Suppressor macrophage treated with lipopolysaccharide for 4 hours (primary cell): ENCODE measurements at regions not wholly inside any gene's neighbourhood (a gene's known extent, or its start where the extent isn't known, plus 50 kb on each side); places are given as distances from the start of the nearest gene placed in this dataset.
"Not testable (repeated sequence)": the region's sequence is repeated elsewhere in the genome, so short reads cannot be mapped to it uniquely, and the experiment has no call there.

Source experiments
- DNase-seq: peaks from one replicate; pipeline ENCODE4 v3.0.0-alpha.2; 2020

DNA sequence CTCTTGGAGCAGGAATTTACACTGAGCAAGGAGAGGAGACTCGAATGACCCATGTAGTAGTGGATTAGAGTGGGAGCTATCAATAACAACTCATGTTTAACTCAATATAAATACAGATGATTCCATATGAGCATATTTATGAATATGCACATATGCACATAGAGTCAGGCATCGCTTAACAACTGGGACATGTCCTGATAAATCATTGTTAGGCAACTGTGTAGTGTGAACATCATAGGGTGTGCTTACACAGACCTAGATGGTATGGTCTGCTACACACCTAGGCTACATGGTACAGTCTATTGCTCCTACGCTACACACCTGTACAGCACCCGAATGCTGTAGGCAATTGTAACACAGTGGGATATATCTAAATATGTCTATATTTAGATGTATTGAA lies 75.9 kb upstream of the RALGAPA2 start:
- DNase-seq, result no peak

DNA sequence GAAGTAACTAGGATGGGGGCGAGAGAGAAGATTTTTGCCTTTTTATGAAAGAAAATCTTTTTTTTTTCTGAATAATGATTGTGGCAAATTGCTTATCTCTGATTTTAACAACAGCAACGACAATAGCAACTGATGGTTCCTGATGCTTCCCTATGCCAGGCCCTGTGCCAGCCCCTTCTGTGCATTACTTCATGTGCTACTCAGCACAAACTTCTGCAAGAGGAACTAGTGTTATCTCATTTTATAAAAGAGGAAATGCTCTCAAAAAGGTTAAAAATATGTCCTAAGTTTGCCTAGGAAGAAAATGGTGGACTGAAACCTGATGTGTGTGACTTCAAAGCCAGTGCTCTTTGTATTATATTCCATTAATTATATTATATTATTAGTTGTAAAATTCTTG lies 74.0 kb upstream of the RALGAPA2 start:
- peak; percentile 79 for DNase-seq

DNA sequence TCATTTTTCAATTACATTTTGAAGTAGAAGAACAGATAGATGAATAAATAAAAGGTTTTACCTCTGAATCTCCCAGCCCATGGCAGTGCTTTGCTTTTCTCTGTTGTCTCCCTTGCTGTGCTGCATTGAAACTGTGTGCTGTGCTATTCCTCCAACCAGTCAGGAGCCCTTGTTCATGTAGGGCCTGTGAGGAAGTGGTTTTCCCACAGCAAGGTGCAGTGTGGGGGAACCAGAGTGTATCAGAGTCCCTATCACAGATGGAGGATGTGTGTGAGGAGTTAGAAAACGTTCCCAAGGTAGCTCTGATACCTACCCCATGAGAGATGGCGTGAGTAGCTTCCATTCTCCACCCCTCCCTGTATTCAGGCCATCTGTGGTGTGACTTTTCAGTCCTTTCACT lies 72.8 kb upstream of the RALGAPA2 start:
- DNase-seq, result no peak

DNA sequence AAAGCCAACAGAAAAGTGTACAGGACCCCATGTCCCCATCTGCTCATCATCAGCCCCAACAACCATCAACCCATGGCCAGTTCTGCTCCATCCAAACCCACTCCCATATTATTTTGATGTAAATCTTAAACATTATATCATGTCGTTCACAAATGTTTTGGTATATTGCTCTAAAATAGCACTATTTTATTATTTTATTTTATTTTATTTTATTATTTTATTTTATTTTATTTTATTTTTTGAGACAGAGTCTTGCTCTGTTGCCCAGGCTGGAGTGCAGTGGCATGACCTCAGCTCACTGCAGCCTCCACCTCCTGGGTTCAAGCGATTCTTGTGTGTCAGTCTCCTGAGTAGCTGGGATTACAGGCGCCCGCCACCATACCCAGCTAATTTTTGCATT lies 72.0 kb upstream of the RALGAPA2 start:
- not testable (repeated sequence) for DNase-seq

DNA sequence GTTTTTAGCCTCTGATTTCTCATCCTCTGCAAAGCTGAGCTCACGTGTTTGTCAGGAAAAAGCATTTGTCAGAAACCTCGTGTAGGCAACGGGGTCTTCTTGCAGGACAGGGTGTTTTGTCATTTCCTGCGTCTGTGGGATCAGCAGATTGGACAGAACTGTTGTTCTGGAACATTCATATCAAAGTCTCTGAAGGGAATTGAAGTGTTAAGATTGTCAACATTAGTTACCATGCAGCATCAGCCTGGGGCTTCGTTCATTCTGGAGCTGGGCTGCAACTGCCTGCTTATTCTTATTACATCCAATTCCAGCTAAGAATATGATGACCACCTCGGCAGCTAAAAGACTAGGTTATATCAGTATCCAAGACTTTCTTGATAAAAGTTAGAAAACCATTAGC lies 71.0 kb upstream of the RALGAPA2 start:
- DNase-seq, result no peak

DNA sequence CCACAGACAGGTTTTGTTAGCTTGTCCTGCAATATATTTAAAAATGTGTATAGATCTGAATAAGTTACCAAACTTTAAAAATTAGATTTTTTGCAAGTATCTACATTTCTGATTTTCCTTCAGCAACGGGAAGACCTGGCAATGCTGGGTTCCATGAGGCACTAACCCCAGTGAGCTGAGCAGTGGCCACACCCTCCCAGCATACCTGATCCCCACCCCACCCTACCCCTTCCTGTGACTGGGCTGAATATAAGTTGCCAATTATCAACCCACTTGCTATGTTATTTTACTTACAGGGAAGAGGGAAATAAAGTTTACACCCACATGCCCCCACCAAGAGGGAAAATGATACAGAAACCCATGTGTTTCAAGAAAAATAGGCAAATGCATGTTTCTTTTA lies 70.3 kb upstream of the RALGAPA2 start:
- DNase-seq, result peak; percentile 10

DNA sequence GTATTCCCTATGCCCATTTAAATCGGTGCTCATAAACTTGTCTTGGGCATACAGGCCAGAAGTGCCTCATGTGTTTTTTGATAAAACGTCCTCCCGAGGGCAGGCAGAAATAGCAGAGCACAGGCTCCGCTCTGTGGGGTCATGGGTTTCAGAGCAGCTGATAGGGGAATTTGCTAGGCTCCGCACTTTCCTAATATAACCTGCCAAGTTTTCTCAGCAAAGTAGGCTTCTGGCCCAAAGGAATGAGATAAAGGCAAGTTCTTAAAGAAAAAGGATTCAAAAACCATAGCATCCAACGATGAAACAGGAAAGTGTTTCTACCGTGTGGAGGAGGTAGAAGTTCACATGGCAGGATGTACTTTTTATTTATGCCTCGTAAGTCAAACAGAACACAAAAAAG lies 69.8 kb upstream of the RALGAPA2 start:
- DNase-seq, result no peak

DNA sequence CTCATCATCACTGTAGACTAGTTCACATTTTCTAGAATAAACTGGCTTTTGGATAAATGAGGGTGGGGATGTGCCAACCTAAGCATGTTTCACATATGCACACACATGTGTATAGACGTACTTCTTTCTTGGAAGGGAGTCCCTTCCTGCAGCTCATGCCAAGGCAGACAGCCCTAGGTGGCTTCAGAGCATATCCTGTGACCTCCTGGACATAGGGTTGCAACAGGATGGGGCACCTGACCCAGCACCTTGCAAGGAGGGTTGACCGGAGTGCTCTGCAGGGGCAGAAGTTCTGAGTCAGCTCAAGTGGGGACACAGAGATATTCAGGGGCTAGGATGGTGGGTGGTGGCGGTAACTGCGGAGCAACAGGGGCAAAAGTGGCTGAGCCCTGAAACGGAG lies 68.6 kb upstream of the RALGAPA2 start:
- no peak for DNase-seq

DNA sequence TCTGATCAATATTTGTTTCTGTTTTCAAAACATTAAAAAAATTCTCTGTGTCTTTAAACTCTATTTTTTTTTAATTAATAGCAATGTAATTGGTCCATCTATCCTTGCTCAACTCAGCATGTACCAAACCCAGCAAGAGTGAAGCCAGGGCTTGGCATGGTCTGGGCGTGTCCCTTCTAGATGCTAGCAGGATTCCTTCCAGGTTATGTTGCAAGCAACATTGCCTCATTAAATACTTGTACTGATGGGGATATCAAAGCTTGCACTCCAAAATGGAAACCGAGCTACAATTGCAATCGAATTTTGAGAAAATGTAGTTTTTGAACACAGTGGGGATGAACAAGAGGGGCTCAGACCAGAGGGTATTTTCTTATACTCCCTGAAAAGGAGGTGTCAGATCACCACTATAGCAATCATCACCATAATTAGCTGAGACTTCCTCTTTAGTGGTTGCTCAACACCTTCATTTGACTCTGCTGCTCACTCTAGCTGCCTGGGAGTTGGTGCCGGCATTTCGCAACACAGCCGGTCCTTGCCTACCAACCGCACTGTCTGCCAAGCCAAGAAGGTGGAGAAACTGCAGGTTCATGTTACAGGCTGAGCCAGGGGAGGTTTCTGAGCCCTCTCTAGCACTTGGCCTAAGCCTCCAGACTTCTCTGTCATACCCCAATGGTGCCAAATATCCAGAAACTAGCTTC lies 67.8 kb upstream of the RALGAPA2 start:
- peak; percentile 90 for DNase-seq

DNA sequence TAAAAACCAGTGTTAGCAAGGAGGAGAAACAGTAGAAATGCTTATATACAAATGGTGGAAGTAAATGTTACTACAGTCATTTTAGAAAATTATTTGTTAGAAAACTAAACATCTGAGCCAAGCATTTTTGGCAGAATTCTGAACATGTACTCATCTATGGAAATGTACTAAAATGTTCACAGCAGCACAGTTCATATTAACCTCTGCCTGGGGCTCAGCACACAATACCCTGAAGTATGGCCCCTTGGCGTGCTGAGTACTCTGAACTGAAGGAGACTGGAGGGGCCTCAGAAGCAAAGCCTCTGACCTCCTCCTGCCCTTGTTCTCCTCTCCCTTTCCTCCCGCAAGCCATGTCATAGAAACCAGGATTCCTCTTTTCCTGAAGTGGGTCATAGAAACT lies 66.2 kb upstream of the RALGAPA2 start:
- DNase-seq, result no peak

DNA sequence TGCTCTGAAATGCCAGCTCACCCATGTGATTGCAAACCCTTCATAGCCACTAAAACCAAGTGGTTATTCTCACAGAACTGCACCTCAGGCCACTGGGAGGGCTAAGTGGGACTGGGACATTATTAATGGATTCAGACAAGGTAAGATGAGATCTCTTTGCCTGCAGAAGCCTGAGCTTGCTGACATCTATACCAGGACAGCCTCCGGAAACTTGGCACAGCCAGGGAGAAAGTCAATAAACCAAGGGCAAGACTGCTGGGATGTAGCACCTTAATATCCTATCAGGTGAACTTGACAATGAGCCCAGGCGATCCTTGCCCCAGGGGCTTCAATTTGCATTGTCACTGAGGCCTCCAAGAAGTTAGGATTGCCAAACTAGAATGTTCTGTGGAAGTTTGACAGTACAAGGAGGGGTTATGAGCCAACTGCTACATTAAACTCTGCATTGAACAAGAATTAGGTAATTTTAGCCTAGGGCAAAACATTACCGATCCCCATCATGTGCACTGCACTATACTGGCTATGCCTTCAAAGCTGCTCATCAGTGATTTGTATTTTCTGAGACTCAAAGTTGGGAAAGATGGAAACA lies 60.1 kb upstream of the RALGAPA2 start:
- no peak for DNase-seq

DNA sequence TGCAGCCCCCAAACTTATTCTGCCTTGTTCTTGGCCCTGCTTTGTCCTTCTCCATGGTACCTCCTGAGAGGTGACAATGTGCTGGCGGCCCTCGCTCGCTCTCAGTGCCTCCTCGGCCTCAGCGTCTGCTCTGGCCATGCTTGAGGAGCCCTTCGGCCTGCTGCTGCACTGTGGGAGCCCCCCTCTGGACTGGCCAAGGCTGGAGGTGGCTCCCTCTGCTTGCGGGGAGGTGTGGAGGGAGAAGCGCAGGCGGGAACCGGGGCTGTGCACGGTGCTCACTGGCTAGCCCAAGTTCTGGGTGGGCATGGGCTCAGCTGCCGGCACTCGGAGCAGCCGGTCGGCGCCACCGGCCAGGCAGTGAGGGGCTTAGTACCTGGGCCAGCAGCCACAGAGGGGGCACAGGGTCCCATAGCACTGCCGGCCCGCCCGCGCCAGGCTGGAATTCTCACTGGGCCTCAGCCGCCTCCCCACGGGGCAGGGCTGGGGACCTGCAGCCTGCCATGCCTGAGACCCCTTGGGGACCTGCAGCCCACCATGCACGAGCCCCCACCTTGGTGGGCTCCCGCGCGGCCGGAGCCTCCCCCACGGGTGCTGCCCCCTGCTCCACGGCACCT lies 55.9 kb upstream of the RALGAPA2 start:
- DNase-seq, result no peak

DNA sequence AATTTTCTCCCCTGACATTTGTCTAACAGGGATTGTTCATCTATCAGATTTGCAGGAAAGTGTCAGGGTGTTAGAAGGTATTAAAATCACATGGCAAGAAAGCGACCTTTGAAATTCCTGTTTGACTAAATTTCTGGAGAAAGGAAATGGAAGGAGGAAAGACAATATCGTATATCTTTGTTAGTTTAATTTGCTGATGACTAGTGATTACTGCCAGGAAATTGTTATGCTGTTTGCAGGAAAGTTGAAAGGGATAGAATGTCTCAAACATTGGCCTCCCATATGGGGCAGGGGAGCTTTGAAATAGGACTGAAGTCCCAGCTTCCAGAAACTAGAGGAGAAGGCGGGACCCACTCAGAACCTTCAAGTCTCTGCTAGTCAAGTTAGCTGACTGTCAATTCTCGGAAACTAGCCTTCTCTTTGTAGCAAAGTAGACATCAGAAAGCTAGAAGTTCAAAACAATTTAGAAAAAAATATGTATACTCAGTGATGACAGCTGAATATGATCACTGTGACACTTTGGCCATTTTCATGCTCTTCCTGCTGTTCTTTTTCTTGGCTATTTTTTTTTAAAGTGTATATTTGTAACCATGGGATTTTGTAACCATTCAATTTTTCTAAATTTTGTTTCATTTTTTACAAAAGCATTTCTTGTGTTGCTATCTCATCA lies 53.4 kb upstream of the RALGAPA2 start:
- no peak for DNase-seq

DNA sequence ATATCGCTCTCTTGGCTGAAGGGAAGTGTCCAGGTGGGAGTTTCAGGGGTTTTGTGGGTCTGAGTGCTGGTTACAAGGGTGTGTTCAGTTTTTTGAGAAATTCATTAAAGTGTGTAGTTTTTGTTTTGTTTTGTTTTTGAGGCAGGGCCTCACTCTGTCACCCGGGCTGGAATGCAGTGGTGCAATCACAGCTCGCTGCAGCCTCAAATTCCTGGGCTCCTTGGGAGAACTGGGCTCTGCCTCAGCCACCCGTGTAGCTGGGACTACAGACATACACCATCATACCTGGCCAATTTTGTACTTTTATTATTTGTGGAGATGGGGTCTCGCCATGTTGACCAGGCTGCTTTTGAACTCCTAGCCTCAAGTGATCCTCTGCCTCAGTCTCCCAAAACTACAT lies 51.2 kb upstream of the RALGAPA2 start:
- DNase-seq, result no peak
